ENCODE measurements at regions not wholly inside any gene's neighbourhood (a gene's known extent, or its start where the extent isn't known, plus 50 kb on each side); places are given as distances from the start of the nearest gene placed in this dataset.

DNA sequence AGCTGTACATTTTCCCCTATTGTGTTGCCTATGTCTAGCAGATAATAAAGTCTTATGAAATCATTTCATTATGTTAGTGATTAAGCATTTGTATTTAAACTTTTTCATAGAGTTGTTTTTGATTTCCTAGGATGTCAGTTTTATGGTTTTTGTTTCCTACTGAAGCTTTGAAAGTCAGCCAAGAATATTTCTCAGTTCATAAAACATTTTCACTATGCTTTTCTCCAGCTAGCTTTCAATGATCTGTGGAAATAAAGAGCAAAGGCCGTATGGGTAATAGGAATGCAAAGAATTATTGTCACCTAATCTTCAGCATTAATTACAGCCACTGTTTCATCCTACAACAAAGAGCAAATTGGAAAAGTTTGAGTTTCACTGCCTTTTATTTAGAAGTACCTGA lies 145.7 kb upstream of the NUDT6 start:
- TF ChIP-seq CTCF (IDR thresholded peaks at IDR 0.05; ENCODE audit: insufficient read depth, missing control alignments): no peak
- no peak for FAIRE-seq
- no peak for DNase-seq (ENCODE audit: insufficient read length, low spot score)

DNA sequence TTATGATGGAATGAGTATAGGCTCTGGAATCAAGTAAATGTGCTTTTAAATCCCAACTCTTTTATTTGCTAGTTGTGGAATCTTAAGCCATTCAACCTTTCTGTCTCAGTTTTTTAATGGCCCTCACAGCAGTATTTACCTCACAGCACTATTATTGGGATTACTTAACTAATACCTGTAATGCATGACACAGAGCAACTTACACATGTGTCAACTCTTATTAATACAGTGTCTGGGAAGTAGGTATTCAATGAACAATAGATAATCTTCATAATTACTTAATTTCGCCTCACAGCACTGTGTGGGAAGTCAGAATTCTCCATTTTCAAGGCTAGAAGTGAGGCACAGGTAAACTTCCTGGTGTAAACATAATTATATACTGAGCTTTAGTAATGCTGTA lies 149.7 kb upstream of the NUDT6 start:
- no peak for TF ChIP-seq CTCF (IDR thresholded peaks at IDR 0.05; ENCODE audit: insufficient read depth, missing control alignments)
- no peak for DNase-seq (ENCODE audit: insufficient read length, low spot score)
- FAIRE-seq: no peak

- no peak for TF ChIP-seq CTCF (IDR thresholded peaks at IDR 0.05; ENCODE audit: insufficient read depth, missing control alignments)
- no peak for DNase-seq (ENCODE audit: insufficient read length, low spot score)
- FAIRE-seq: no peak
Measured at GRCh38 chr4:123073650-123074049, 151.3 kb upstream of the NUDT6 start.

GRCh38 chr4:123077330-123077729 lies 154.9 kb upstream of the NUDT6 start:
- DNase-seq (ENCODE audit: insufficient read length, low spot score): no peak
- no peak for FAIRE-seq
- no peak for TF ChIP-seq CTCF (IDR thresholded peaks at IDR 0.05; ENCODE audit: insufficient read depth, missing control alignments)

- no peak for TF ChIP-seq CTCF (IDR thresholded peaks at IDR 0.05; ENCODE audit: insufficient read depth, missing control alignments)
- FAIRE-seq (no peak), DNase-seq (ENCODE audit: insufficient read length, low spot score) (no peak)
Measured at GRCh38 chr4:123081971-123082370, 159.6 kb upstream of the NUDT6 start.

DNA sequence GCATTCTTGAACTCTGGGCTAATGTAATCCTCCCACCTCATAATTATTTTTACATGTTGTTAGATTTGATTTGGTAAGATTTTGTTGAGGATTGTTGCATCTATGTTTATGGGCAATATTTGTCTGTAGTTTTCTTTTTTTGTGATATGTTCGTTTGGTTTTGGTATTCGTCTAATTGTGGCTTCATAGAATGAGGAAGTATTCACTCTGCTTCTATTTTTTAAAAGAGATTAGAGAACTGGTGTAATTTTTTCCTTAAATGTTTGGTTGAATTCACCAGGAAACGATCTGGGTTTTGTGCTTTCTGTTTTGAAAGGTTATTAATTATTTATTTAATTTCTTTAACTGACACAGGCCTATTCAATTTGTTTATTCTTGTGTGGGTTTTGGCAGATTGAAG lies 161.2 kb upstream of the NUDT6 start:
- no peak for TF ChIP-seq CTCF (IDR thresholded peaks at IDR 0.05; ENCODE audit: insufficient read depth, missing control alignments)
- FAIRE-seq: no peak
- DNase-seq (ENCODE audit: insufficient read length, low spot score): no peak

DNA sequence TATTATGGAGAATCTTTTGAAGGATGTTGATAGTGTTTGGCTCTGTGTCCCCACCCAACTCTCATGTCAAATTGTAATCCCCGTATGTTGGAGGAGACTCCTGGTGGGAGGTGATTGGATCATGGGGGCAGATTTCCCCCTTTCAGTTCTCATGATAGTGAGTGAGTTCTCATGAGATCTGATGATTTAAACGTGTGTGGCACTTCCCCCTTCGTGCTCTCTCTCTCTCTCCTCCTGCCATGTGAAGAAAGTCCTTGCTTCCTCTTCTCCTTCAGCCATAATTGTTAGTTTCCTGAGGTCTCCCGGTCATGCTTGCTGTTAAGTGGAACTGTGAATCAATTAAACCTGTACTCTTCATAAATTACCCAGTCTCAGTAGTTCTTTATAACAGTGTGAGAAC lies 166.1 kb upstream of the NUDT6 start:
- FAIRE-seq: no peak

More for the DNA sequence above, 166.1 kb upstream of the NUDT6 start:
- DNase-seq (ENCODE audit: insufficient read length, low spot score): no peak
- no peak for TF ChIP-seq CTCF (IDR thresholded peaks at IDR 0.05; ENCODE audit: insufficient read depth, missing control alignments)
